ENCODE measurements at regions not wholly inside any gene's neighbourhood (a gene's known extent, or its start where the extent isn't known, plus 50 kb on each side); places are given as distances from the start of the nearest gene placed in this dataset.

DNA sequence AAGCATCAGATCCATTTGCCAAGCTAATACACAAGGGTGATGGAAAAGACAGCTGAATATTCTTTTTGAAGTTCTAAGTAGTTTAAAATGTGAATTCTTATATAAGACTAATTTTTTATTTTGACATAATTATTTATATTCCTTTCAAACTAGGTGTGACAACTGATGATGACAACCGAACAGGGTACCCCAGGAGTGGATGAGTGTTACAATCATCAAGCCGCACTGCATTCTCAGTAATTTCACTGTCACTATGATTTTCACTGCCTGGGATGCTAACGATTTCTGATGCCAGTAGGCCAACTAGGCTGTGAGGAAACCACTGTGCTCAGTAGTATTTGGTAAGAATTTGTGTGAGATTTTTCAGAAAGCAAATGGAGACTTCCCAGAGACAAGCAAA, 317.5 kb downstream of the ARAP2 start:
- Histone ChIP-seq H3K4me3 (ENCODE audit: low read depth in 1 of 2, low read length in 2 of 2) (no peak overlapping the region), H3K27me3 (ENCODE audit: control insufficient read depth in 1 of 2, insufficient read depth in 2 of 2, low read length in 2 of 2) (no peaks in the 10 kb centered on the region), H3K27ac (ENCODE audit: low read depth in 2 of 2, low read length in 1 of 2) (no peak overlapping the region), H3K4me1 (ENCODE audit: control insufficient read depth in 2 of 2, insufficient read depth in 2 of 2, low read length in 1 of 2) (no peaks in the 10 kb centered on the region), H3K36me3 (ENCODE audit: control insufficient read depth in 2 of 2, insufficient read depth in 2 of 2, low read length in 1 of 2) (no peaks in the 10 kb centered on the region), H3K9me3 (ENCODE audit: control insufficient read depth in 2 of 2, insufficient read depth in 1 of 2, low read depth in 1 of 2, low read length in 1 of 2) (no peaks in the 10 kb centered on the region)
- WGBS, 2 donors, result 75 to 90% methylated on average over 3 of the region's 3 CpGs

GRCh38 chr4:35933901-35934300, 310.4 kb downstream of the ARAP2 start:
- H3K9me3 ChIP-seq (ENCODE audit: control insufficient read depth in 2 of 2, insufficient read depth in 1 of 2, low read depth in 1 of 2, low read length in 1 of 2), result no peaks in the 10 kb centered on the region
- H3K36me3 ChIP-seq (ENCODE audit: control insufficient read depth in 2 of 2, insufficient read depth in 2 of 2, low read length in 1 of 2), result no peaks in the 10 kb centered on the region
- no peak overlapping the region for H3K27ac ChIP-seq (ENCODE audit: low read depth in 2 of 2, low read length in 1 of 2)
- no peaks in the 10 kb centered on the region for H3K4me1 ChIP-seq (ENCODE audit: control insufficient read depth in 2 of 2, insufficient read depth in 2 of 2, low read length in 1 of 2)
- no peaks in the 10 kb centered on the region for H3K27me3 ChIP-seq (ENCODE audit: control insufficient read depth in 1 of 2, insufficient read depth in 2 of 2, low read length in 2 of 2)
- H3K4me3 ChIP-seq (ENCODE audit: low read depth in 1 of 2, low read length in 2 of 2), result no peak overlapping the region
- 26 to 28% methylated on average over 3 of the region's 3 CpGs for WGBS, 2 donors

GRCh38 chr4:35934320-35934981, 309.9 kb downstream of the ARAP2 start:
- no peaks in the 10 kb centered on the region for H3K27me3 ChIP-seq (ENCODE audit: control insufficient read depth in 1 of 2, insufficient read depth in 2 of 2, low read length in 2 of 2)
- no peaks in the 10 kb centered on the region for H3K36me3 ChIP-seq (ENCODE audit: control insufficient read depth in 2 of 2, insufficient read depth in 2 of 2, low read length in 1 of 2)
- no peak overlapping the region for H3K4me3 ChIP-seq (ENCODE audit: low read depth in 1 of 2, low read length in 2 of 2)
- H3K4me1 ChIP-seq (ENCODE audit: control insufficient read depth in 2 of 2, insufficient read depth in 2 of 2, low read length in 1 of 2), result no peaks in the 10 kb centered on the region
- H3K27ac ChIP-seq (ENCODE audit: low read depth in 2 of 2, low read length in 1 of 2), result no peak overlapping the region
- H3K9me3 ChIP-seq (ENCODE audit: control insufficient read depth in 2 of 2, insufficient read depth in 1 of 2, low read depth in 1 of 2, low read length in 1 of 2), result no peaks in the 10 kb centered on the region
- WGBS, 2 donors, result 24 to 30% methylated on average over 5 of the region's 5 CpGs

DNA sequence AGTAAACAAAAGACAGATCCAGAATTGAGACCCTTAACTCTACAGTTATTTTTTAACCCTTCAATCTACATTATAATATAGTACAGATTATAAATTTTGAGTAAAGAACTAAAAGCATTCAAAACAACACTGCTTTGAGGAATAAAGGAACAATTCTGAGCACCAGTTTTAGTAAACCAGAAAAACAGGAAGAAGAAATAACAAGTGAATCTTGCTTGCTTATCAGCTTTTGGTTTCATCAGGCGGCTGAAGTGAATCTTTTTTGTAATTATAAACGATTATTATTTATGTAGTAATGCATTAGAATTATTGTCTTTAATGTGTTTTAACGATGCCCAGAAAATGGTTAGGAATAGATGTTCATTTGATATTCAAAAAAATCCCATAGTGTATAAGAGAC, 305.4 kb downstream of the ARAP2 start:
- no peak overlapping the region for H3K4me3 ChIP-seq (ENCODE audit: low read depth in 1 of 2, low read length in 2 of 2)
- WGBS, 2 donors, result 76 to 79% methylated on average over 3 of the region's 3 CpGs
- no peaks in the 10 kb centered on the region for H3K4me1 ChIP-seq (ENCODE audit: control insufficient read depth in 2 of 2, insufficient read depth in 2 of 2, low read length in 1 of 2)
- no peaks in the 10 kb centered on the region for H3K9me3 ChIP-seq (ENCODE audit: control insufficient read depth in 2 of 2, insufficient read depth in 1 of 2, low read depth in 1 of 2, low read length in 1 of 2)
- H3K27me3 ChIP-seq (ENCODE audit: control insufficient read depth in 1 of 2, insufficient read depth in 2 of 2, low read length in 2 of 2), result no peaks in the 10 kb centered on the region
- H3K36me3 ChIP-seq (ENCODE audit: control insufficient read depth in 2 of 2, insufficient read depth in 2 of 2, low read length in 1 of 2), result no peaks in the 10 kb centered on the region
- no peak overlapping the region for H3K27ac ChIP-seq (ENCODE audit: low read depth in 2 of 2, low read length in 1 of 2)

DNA sequence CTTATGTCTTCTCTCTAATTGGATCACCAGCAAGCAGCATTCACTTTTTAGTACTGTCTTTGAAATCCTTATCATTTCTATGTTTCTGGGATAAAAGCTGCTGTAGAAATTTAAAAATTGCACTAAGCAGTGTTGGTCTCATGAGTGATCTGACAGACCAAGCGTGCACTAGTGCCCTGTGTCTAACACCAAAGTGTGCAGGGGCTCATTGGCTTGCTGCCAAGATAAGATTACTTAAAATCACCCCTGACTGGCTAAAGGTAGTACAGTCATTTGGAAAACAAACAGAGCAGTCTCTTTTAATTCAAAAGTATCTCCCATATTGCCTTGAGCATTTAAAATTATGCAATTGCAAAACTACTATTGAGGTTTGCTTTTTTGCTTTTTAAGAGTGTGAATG, 304.6 kb downstream of the ARAP2 start:
- Histone ChIP-seq H3K27me3 (ENCODE audit: control insufficient read depth in 1 of 2, insufficient read depth in 2 of 2, low read length in 2 of 2) (no peaks in the 10 kb centered on the region), H3K9me3 (ENCODE audit: control insufficient read depth in 2 of 2, insufficient read depth in 1 of 2, low read depth in 1 of 2, low read length in 1 of 2) (no peaks in the 10 kb centered on the region), H3K4me3 (ENCODE audit: low read depth in 1 of 2, low read length in 2 of 2) (no peak overlapping the region), H3K4me1 (ENCODE audit: control insufficient read depth in 2 of 2, insufficient read depth in 2 of 2, low read length in 1 of 2) (no peaks in the 10 kb centered on the region), H3K27ac (ENCODE audit: low read depth in 2 of 2, low read length in 1 of 2) (no peak overlapping the region), H3K36me3 (ENCODE audit: control insufficient read depth in 2 of 2, insufficient read depth in 2 of 2, low read length in 1 of 2) (no peaks in the 10 kb centered on the region)
- WGBS, 2 donors, result 38 to 47% methylated on average over 1 of the region's 1 CpG

DNA sequence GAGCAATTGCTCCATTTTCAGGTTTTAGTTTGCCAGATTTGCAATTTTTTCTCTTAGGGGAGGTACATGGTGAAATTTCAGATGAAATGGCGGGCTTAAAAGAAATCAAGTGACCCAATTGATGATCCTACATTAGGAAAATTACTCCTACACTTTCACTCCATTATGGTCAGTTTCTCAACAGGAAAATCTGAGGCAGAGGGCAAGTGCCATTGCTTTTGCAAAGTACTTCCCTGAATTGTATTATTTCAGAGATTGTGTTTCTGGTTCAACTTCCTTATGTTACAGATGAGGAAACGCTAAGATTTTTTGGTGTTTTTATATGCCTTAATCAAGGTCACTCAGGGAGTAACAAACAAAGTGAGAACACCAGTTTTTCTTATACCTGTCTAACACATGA, 302.2 kb downstream of the ARAP2 start:
- WGBS, 2 donors, result 64 to 82% methylated on average over 2 of the region's 2 CpGs
- H3K4me1 ChIP-seq (ENCODE audit: control insufficient read depth in 2 of 2, insufficient read depth in 2 of 2, low read length in 1 of 2), result no peaks in the 10 kb centered on the region

DNA sequence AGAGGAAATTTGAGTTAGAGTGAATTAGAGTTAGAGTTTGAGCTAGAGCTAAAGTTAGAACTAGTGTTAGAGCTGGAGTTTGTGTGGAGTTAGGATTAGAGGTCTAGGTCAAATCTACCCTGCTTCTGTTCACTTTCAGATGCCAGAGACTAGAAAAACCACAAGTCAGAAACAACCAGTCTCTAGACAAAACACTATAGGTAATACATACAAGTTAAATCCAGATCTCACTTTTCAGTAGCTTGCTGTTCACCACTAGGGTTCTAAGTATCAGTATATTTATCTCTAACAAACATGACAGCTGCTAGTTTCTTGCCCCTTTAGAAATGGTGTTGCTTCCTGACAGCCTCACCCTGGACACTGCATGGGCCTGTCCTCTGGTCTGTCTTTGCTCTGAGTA, 300.7 kb downstream of the ARAP2 start:
- no peaks in the 10 kb centered on the region for H3K27me3 ChIP-seq (ENCODE audit: control insufficient read depth in 1 of 2, insufficient read depth in 2 of 2, low read length in 2 of 2)
- no peak overlapping the region for H3K4me3 ChIP-seq (ENCODE audit: low read depth in 1 of 2, low read length in 2 of 2)
- H3K4me1 ChIP-seq (ENCODE audit: control insufficient read depth in 2 of 2, insufficient read depth in 2 of 2, low read length in 1 of 2), result no peaks in the 10 kb centered on the region
- H3K27ac ChIP-seq (ENCODE audit: low read depth in 2 of 2, low read length in 1 of 2), result no peak overlapping the region
- H3K9me3 ChIP-seq (ENCODE audit: control insufficient read depth in 2 of 2, insufficient read depth in 1 of 2, low read depth in 1 of 2, low read length in 1 of 2), result no peaks in the 10 kb centered on the region
- H3K36me3 ChIP-seq (ENCODE audit: control insufficient read depth in 2 of 2, insufficient read depth in 2 of 2, low read length in 1 of 2), result no peaks in the 10 kb centered on the region

More for the DNA sequence above, 302.2 kb downstream of the ARAP2 start:
- no peak overlapping the region for H3K4me3 ChIP-seq (ENCODE audit: low read depth in 1 of 2, low read length in 2 of 2)
- no peaks in the 10 kb centered on the region for H3K27me3 ChIP-seq (ENCODE audit: control insufficient read depth in 1 of 2, insufficient read depth in 2 of 2, low read length in 2 of 2)
- H3K9me3 ChIP-seq (ENCODE audit: control insufficient read depth in 2 of 2, insufficient read depth in 1 of 2, low read depth in 1 of 2, low read length in 1 of 2), result no peaks in the 10 kb centered on the region
- no peak overlapping the region for H3K27ac ChIP-seq (ENCODE audit: low read depth in 2 of 2, low read length in 1 of 2)
- H3K36me3 ChIP-seq (ENCODE audit: control insufficient read depth in 2 of 2, insufficient read depth in 2 of 2, low read length in 1 of 2), result no peaks in the 10 kb centered on the region

DNA sequence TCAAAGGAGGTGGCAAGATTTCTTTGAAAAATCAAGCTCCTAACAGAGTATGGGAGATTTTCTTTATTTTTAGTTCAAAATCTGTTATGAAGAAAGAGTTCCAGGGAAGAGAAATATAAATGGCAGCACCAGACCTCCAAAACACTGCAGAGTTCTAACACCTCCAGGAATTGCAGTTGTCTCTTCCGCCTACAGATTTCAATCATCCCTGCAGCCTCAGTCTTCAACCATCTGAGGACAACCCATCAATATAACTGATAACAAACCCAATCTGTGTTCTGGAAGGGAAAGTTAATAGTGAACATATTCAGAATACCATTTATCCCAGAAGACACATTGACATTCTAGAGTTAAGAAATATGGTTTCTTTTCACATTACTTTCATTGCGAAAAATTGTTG, 296.1 kb downstream of the ARAP2 start:
- no peak overlapping the region for H3K27ac ChIP-seq (ENCODE audit: low read depth in 2 of 2, low read length in 1 of 2)
- WGBS, 2 donors, result 96 to 97% methylated on average over 2 of the region's 2 CpGs
- H3K27me3 ChIP-seq (ENCODE audit: control insufficient read depth in 1 of 2, insufficient read depth in 2 of 2, low read length in 2 of 2), result no peaks in the 10 kb centered on the region
- no peak overlapping the region for H3K4me3 ChIP-seq (ENCODE audit: low read depth in 1 of 2, low read length in 2 of 2)
- no peaks in the 10 kb centered on the region for H3K36me3 ChIP-seq (ENCODE audit: control insufficient read depth in 2 of 2, insufficient read depth in 2 of 2, low read length in 1 of 2)
- H3K9me3 ChIP-seq (ENCODE audit: control insufficient read depth in 2 of 2, insufficient read depth in 1 of 2, low read depth in 1 of 2, low read length in 1 of 2), result no peaks in the 10 kb centered on the region
- H3K4me1 ChIP-seq (ENCODE audit: control insufficient read depth in 2 of 2, insufficient read depth in 2 of 2, low read length in 1 of 2), result no peaks in the 10 kb centered on the region

GRCh38 chr4:35950442-35950841, 293.9 kb downstream of the ARAP2 start:
- 89 to 96% methylated on average over 1 of the region's 1 CpG for WGBS, 2 donors
- H3K36me3 ChIP-seq (ENCODE audit: control insufficient read depth in 2 of 2, insufficient read depth in 2 of 2, low read length in 1 of 2), result no peaks in the 10 kb centered on the region
- no peak overlapping the region for H3K27ac ChIP-seq (ENCODE audit: low read depth in 2 of 2, low read length in 1 of 2)
- no peaks in the 10 kb centered on the region for H3K9me3 ChIP-seq (ENCODE audit: control insufficient read depth in 2 of 2, insufficient read depth in 1 of 2, low read depth in 1 of 2, low read length in 1 of 2)
- no peaks in the 10 kb centered on the region for H3K27me3 ChIP-seq (ENCODE audit: control insufficient read depth in 1 of 2, insufficient read depth in 2 of 2, low read length in 2 of 2)
- H3K4me1 ChIP-seq (ENCODE audit: control insufficient read depth in 2 of 2, insufficient read depth in 2 of 2, low read length in 1 of 2), result no peaks in the 10 kb centered on the region
- H3K4me3 ChIP-seq (ENCODE audit: low read depth in 1 of 2, low read length in 2 of 2), result no peak overlapping the region

- H3K9me3 ChIP-seq (ENCODE audit: control insufficient read depth in 2 of 2, insufficient read depth in 1 of 2, low read depth in 1 of 2, low read length in 1 of 2), result peaks cover 0 to 3% of the 10 kb centered on the region in 2 donors
- 76 to 88% methylated on average over 2 of the region's 2 CpGs for WGBS, 2 donors
- H3K36me3 ChIP-seq (ENCODE audit: control insufficient read depth in 2 of 2, insufficient read depth in 2 of 2, low read length in 1 of 2), result no peaks in the 10 kb centered on the region
- H3K4me3 ChIP-seq (ENCODE audit: low read depth in 1 of 2, low read length in 2 of 2), result no peak overlapping the region
- H3K4me1 ChIP-seq (ENCODE audit: control insufficient read depth in 2 of 2, insufficient read depth in 2 of 2, low read length in 1 of 2), result no peaks in the 10 kb centered on the region
- H3K27ac ChIP-seq (ENCODE audit: low read depth in 2 of 2, low read length in 1 of 2), result no peak overlapping the region
- H3K27me3 ChIP-seq (ENCODE audit: control insufficient read depth in 1 of 2, insufficient read depth in 2 of 2, low read length in 2 of 2), result no peaks in the 10 kb centered on the region
These were observed 291.6 kb downstream of the ARAP2 start for GRCh38 chr4:35952751-35953150.

Data from esophagus (tissue), 2 donors.